RWPE2 (cell line): ENCODE measurements at regions not wholly inside any gene's neighbourhood (a gene's known extent, or its start where the extent isn't known, plus 50 kb on each side); places are given as distances from the start of the nearest gene placed in this dataset.
A peak's percentile ranks its signal among the peaks of the same experiment; 100 is the strongest.

Experiments
- ATAC-seq: fragments of 200-7000 bp; cut with Tn5 transposase; 3 replicates; pipeline ENCODE4 v1.9.1; 2021; ENCODE audit warnings: low read depth
- DNase-seq: peaks from one replicate; pipeline ENCODE4 v3.0.0-alpha.2; 2020; ENCODE audit warnings: low spot score
- H3K27ac ChIP-seq: fragments of 450-650 bp; 2 replicates; pipeline ENCODE4 v1.5.1; 2017; ENCODE audit warnings: mild to moderate bottlenecking; ENCODE audit not compliant: poor library complexity, severe bottlenecking
- H3K27me3 ChIP-seq: fragments of 250-450 bp; sonication (Bioruptor Pico); 2 replicates; pipeline ENCODE4 v1.5.1; 2021; ENCODE audit warnings: mild to moderate bottlenecking, moderate library complexity; ENCODE audit not compliant: insufficient read depth, poor library complexity, severe bottlenecking
- H3K36me3 ChIP-seq: fragments of 250-450 bp; sonication (Bioruptor Pico); 2 replicates; pipeline ENCODE4 v1.5.1; 2020; ENCODE audit warnings: low read depth, mild to moderate bottlenecking, moderate library complexity
- H3K4me1 ChIP-seq: fragments of 250-450 bp; sonication (Bioruptor Pico); 2 replicates; pipeline ENCODE4 v1.5.1; 2021; ENCODE audit warnings: mild to moderate bottlenecking, moderate library complexity; ENCODE audit not compliant: insufficient read depth, poor library complexity, severe bottlenecking
- H3K4me3 ChIP-seq: fragments of 250-450 bp; sonication (Bioruptor Pico); 2 replicates; pipeline ENCODE4 v1.5.1; 2021; ENCODE audit warnings: mild to moderate bottlenecking, moderate library complexity; ENCODE audit not compliant: severe bottlenecking
- H3K9me3 ChIP-seq: fragments of 250-450 bp; sonication (Bioruptor Pico); 2 replicates; pipeline ENCODE4 v1.5.1; 2021; ENCODE audit warnings: mild to moderate bottlenecking, moderate library complexity; ENCODE audit not compliant: severe bottlenecking
- TF ChIP-seq, protein P1 (sequence below): fragments of 450-650 bp; IDR thresholded peaks from one replicate; pipeline ENCODE4 v1.5.1; 2017; ENCODE audit warnings: mild to moderate bottlenecking, moderate library complexity; ENCODE audit not compliant: poor library complexity, severe bottlenecking

DNA sequence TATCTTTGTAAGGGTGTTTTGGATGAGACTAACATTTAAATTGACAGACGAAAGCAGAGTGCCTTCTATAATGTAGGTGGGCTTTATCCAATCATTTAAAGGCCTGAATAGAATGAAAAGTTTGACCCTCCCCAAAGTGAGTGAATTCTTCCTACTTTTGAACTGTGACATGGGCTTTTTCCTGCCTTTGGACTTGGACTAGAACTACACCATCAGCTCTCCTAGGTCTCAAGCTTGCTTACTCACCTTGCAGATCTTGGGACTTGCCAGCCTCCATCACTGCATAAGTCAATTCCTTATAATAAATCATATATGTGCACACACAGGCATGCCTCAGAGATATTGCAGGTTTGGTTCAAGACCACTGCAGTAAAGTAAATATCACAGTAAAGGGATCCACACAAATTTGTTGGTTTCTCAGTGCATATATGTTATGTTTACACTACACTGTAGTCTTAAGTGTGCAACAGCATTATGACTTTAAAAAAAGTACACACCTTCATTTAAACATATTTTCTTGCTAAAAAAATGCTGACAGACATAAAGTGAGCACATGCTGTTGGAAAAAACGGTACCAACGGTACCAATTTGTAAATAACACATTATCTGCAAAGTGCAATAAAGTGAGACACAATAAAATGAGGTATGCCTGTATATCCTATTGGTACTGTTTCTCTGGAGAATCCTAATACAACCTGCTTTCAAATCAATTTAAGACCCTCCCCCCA is 51.6 kb upstream of the ATF3 start:
- DNase-seq (no peak), ATAC-seq (no peak)
- TF ChIP-seq, protein P1, sequence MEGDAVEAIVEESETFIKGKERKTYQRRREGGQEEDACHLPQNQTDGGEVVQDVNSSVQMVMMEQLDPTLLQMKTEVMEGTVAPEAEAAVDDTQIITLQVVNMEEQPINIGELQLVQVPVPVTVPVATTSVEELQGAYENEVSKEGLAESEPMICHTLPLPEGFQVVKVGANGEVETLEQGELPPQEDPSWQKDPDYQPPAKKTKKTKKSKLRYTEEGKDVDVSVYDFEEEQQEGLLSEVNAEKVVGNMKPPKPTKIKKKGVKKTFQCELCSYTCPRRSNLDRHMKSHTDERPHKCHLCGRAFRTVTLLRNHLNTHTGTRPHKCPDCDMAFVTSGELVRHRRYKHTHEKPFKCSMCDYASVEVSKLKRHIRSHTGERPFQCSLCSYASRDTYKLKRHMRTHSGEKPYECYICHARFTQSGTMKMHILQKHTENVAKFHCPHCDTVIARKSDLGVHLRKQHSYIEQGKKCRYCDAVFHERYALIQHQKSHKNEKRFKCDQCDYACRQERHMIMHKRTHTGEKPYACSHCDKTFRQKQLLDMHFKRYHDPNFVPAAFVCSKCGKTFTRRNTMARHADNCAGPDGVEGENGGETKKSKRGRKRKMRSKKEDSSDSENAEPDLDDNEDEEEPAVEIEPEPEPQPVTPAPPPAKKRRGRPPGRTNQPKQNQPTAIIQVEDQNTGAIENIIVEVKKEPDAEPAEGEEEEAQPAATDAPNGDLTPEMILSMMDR = no peak
- H3K27ac ChIP-seq = no peak overlapping the region
- no peaks in the 10 kb centered on the region for H3K27me3 ChIP-seq
- no peaks in the 10 kb centered on the region for H3K9me3 ChIP-seq
- H3K4me3 ChIP-seq = no peak overlapping the region
- no peaks in the 10 kb centered on the region for H3K36me3 ChIP-seq
- no peaks in the 10 kb centered on the region for H3K4me1 ChIP-seq

DNA sequence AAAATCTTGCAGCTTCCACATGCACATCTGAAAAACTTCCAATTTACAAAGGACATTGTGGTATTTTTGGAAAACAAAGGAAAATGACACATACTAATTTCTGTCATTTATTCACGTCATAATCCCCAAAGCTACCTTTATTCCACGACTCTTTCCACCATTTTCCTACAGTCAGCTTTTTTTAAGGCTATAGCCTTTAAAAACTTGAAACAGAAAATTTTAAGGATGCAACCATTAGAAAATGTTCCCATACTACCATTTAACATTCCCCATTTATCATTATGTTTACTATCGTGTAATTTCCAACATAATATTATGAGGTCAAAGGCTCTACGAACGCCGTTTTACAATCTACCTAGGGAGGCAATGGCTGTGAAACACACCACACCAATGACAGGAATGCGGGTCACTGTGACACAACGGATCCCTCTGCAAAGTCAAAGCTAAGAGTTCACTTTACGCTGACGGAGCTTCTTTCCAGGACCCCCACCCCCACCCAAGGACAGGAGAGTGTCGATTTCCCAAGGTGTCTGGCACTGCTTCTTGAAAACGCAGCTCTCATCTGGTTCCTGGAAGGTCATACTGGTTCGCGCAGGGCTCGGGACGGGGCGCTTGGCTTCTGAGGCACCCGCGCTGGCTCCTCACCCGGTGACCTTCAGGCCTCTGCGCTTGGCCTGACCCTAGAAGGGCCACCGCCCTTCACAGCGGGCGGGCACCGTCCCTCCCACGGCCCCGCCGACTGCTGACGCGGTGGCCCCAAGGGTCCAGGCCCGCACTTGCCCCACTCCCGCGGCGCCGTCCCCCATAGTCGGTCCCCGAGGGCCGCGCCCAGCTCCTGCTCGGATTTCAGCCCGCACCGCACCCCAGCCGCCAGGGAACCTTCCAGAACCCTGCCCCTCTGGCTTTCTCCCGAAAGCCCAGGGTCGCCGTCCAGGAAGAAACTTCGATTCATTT is 50.5 kb upstream of the ATF3 start:
- DNase-seq (no peak), ATAC-seq (peak; percentile 48; the same call in 1 of the 3 replicates)
- Histone ChIP-seq H3K27ac (peak overlapping the region; percentile 19), H3K4me3 (peak overlapping the region; percentile 54), H3K27me3 (no peaks in the 10 kb centered on the region), H3K36me3 (no peaks in the 10 kb centered on the region), H3K4me1 (no peaks in the 10 kb centered on the region), H3K9me3 (no peaks in the 10 kb centered on the region)
- TF ChIP-seq, protein P1 = no peak

DNA sequence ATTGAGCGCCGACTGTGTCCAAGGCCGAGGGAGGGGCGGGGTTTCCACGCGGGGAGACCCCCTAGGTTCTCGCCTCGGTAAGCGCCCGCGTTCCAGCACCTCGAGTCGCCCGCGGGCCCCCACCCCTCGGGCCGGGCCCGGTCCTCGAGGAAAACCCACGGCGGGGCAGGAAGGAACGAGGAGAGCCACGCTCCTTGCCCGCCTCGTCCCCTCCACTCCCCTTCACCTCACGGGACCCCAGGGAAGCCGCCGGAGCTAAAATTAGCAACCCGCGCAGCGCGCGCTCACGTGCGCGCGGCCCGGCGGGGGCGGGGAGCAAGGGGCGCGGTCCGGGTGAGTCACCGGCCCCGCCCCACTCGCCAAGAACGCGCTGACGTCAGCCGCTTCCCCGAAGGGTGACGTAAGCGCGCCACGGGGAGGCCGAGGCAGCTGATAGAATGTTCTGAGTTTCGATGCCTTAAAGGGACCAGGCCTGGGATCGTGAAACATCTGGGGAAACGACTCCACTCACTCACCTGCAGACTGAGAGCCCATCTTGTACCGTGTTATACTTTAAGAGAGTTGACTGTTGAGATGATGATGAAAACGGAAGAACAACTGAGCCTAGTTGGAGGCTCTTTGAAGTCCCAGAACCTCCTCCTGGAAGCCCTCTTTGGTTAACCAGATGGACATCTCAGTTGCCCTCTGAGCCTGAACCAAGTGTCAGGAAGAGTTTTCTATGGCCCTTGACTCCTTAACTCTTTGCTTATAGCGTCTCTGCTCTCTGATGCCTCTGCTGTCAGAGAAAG is 49.7 kb upstream of the ATF3 start:
- ATAC-seq (peak; percentile 66), DNase-seq (peak; percentile 51)
- Histone ChIP-seq H3K9me3 (no peaks in the 10 kb centered on the region), H3K27me3 (no peaks in the 10 kb centered on the region), H3K4me3 (peak overlapping the region; percentile 54), H3K4me1 (no peaks in the 10 kb centered on the region), H3K36me3 (no peaks in the 10 kb centered on the region), H3K27ac (peak overlapping the region; percentile 19)
- TF ChIP-seq, protein P1 = no peak
